HEK293 (cell line): ENCODE measurements at regions not wholly inside any gene's neighbourhood (a gene's known extent, or its start where the extent isn't known, plus 50 kb on each side); places are given as distances from the start of the nearest gene placed in this dataset.

Experiments used
- CTCF ChIA-PET: fragments of 350-600 bp; formaldehyde crosslinking; extraction: SDS; loops from one replicate; lab custom pipeline; 2021; ENCODE audit warnings: antibody characterized with exemption; lab: Yijun Ruan, JAX
- POLR2A ChIA-PET: fragments of 300-600 bp; formaldehyde crosslinking; extraction: SDS; loops from one replicate; lab custom pipeline; 2020; ENCODE audit warnings: antibody characterized with exemption, inconsistent platforms; lab: Yijun Ruan, JAX
- H3K27ac ChIP-seq: fragments of 200-500 bp; sonication (Bioruptor generic); 2 replicates; pipeline ENCODE4 v1.5.1; 2014; ENCODE audit warnings: low read depth, low read length, control low read depth, inconsistent platforms; ENCODE audit errors: extremely low read depth
- H3K36me3 ChIP-seq, 2 experiments: fragments of 200-500 bp in 1 of 2; sonication (Bioruptor generic) in 1 of 2; 1 replicate in 1 of 2; 2 replicates in 1 of 2; pipeline ENCODE4 v1.5.1; 2014 to 2017; ENCODE audit warnings: inconsistent platforms in 2 of 2, low read length in 2 of 2; ENCODE audit not compliant: control insufficient read depth in 2 of 2, insufficient read depth in 1 of 2
- H3K4me1 ChIP-seq: fragments of 200-500 bp; sonication (Bioruptor generic); 2 replicates; pipeline ENCODE4 v1.5.1; 2014; ENCODE audit warnings: mild to moderate bottlenecking, low read length, inconsistent platforms; ENCODE audit not compliant: control insufficient read depth, insufficient read depth
- H3K4me3 ChIP-seq: 2 replicates; pipeline ENCODE4 v1.5.1; 2011; ENCODE audit warnings: low read depth, mild to moderate bottlenecking, control low read depth, low read length, moderate library complexity
- H3K9me3 ChIP-seq: fragments of 200-500 bp; sonication (Bioruptor generic); 2 replicates; pipeline ENCODE4 v1.5.1; 2014; ENCODE audit warnings: low read depth, low read length, inconsistent platforms; ENCODE audit not compliant: control insufficient read depth, insufficient read depth
- HOXA7 ChIP-seq: sonication (generic); formaldehyde crosslinking; IDR thresholded peaks from 2 replicates; pipeline ENCODE4 v1.8.1; 2022; ENCODE audit warnings: missing genetic modification reagents, borderline replicate concordance
- INSM2 ChIP-seq: fragments of 450-650 bp; formaldehyde crosslinking; IDR thresholded peaks from 2 replicates; pipeline ENCODE4 v1.5.1; 2016; ENCODE audit warnings: missing biosample characterization, missing genetic modification characterization
- TRIM28 ChIP-seq: IDR thresholded peaks from 2 replicates; pipeline ENCODE4 v1.6.1; 2011; ENCODE audit warnings: low read length, control low read depth, borderline replicate concordance
- ZNF112 ChIP-seq: fragments of 450-650 bp; formaldehyde crosslinking; IDR thresholded peaks from 2 replicates; pipeline ENCODE4 v1.5.0; 2017; ENCODE audit warnings: missing biosample characterization, missing genetic modification characterization
- ZNF133 ChIP-seq: fragments of 450-650 bp; formaldehyde crosslinking; IDR thresholded peaks from 2 replicates; pipeline ENCODE4 v1.5.1; 2016; ENCODE audit warnings: missing biosample characterization, missing genetic modification characterization
- ZNF174 ChIP-seq: fragments of 450-650 bp; formaldehyde crosslinking; IDR thresholded peaks from 2 replicates; pipeline ENCODE4 v1.5.0; 2017; ENCODE audit warnings: missing biosample characterization, mild to moderate bottlenecking, missing genetic modification characterization
- ZNF175 ChIP-seq: fragments of 450-650 bp; formaldehyde crosslinking; IDR thresholded peaks from 2 replicates; pipeline ENCODE4 v1.5.1; 2016; ENCODE audit warnings: missing biosample characterization, missing genetic modification characterization
- ZNF2 ChIP-seq: fragments of 450-650 bp; formaldehyde crosslinking; IDR thresholded peaks from 2 replicates; pipeline ENCODE4 v1.5.1; 2016; ENCODE audit warnings: missing biosample characterization, missing genetic modification characterization
- ZNF311 ChIP-seq: fragments of 450-650 bp; formaldehyde crosslinking; IDR thresholded peaks from 2 replicates; pipeline ENCODE4 v1.5.1; 2017; ENCODE audit warnings: missing biosample characterization, missing genetic modification characterization, borderline replicate concordance
- ZNF335 ChIP-seq: fragments of 450-650 bp; formaldehyde crosslinking; conservative IDR thresholded peaks from 2 replicates; pipeline ENCODE4 v1.5.1; 2016; ENCODE audit warnings: missing biosample characterization, missing genetic modification characterization
- ZNF354C ChIP-seq: fragments of 450-650 bp; formaldehyde crosslinking; IDR thresholded peaks from 2 replicates; pipeline ENCODE4 v1.5.1; 2016; ENCODE audit warnings: missing biosample characterization, missing genetic modification characterization, low read depth, borderline replicate concordance
- ZNF48 ChIP-seq: fragments of 450-650 bp; formaldehyde crosslinking; IDR thresholded peaks from 2 replicates; pipeline ENCODE4 v1.5.1; 2016; ENCODE audit warnings: missing biosample characterization, missing genetic modification characterization
- ZNF529 ChIP-seq: fragments of 450-650 bp; formaldehyde crosslinking; IDR thresholded peaks from 2 replicates; pipeline ENCODE4 v1.5.1; 2017; ENCODE audit warnings: missing genetic modification characterization, missing biosample characterization; ENCODE audit not compliant: insufficient replicate concordance
- ZNF561 ChIP-seq: fragments of 450-650 bp; IDR thresholded peaks from 2 replicates; pipeline ENCODE4 v1.5.1; 2018; ENCODE audit warnings: missing biosample characterization, missing genetic modification characterization, borderline replicate concordance
- ZNF624 ChIP-seq: fragments of 450-650 bp; formaldehyde crosslinking; IDR thresholded peaks from 2 replicates; pipeline ENCODE4 v1.5.1; 2017; ENCODE audit warnings: missing biosample characterization, missing genetic modification characterization
- ZSCAN4 ChIP-seq: fragments of 450-650 bp; formaldehyde crosslinking; IDR thresholded peaks from 2 replicates; pipeline ENCODE4 v1.5.1; 2017; ENCODE audit warnings: missing biosample characterization, missing genetic modification characterization
- TF ChIP-seq, protein P1 (sequence below): fragments of 450-650 bp; formaldehyde crosslinking; IDR thresholded peaks from 2 replicates; pipeline ENCODE4 v1.5.1; 2016; ENCODE audit warnings: missing biosample characterization, missing genetic modification characterization

GRCh38 chr13:65264066-65264465, 1966.1 kb downstream of the PCDH9 start:
- TF ChIP-seq ZNF112 (tag by site-specific recombination), result no peak
- TF ChIP-seq, protein P1, sequence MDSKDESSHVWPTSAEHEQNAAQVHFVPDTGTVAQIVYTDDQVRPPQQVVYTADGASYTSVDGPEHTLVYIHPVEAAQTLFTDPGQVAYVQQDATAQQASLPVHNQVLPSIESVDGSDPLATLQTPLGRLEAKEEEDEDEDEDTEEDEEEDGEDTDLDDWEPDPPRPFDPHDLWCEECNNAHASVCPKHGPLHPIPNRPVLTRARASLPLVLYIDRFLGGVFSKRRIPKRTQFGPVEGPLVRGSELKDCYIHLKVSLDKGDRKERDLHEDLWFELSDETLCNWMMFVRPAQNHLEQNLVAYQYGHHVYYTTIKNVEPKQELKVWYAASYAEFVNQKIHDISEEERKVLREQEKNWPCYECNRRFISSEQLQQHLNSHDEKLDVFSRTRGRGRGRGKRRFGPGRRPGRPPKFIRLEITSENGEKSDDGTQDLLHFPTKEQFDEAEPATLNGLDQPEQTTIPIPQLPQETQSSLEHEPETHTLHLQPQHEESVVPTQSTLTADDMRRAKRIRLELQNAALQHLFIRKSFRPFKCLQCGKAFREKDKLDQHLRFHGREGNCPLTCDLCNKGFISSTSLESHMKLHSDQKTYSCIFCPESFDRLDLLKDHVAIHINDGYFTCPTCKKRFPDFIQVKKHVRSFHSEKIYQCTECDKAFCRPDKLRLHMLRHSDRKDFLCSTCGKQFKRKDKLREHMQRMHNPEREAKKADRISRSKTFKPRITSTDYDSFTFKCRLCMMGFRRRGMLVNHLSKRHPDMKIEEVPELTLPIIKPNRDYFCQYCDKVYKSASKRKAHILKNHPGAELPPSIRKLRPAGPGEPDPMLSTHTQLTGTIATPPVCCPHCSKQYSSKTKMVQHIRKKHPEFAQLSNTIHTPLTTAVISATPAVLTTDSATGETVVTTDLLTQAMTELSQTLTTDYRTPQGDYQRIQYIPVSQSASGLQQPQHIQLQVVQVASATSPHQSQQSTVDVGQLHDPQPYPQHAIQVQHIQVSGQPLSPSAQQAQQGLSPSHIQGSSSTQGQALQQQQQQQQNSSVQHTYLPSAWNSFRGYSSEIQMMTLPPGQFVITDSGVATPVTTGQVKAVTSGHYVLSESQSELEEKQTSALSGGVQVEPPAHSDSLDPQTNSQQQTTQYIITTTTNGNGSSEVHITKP (tag by site-specific recombination), result no peak
- TF ChIP-seq ZNF2 (tag by site-specific recombination), result no peak
- TF ChIP-seq ZNF624 (tag by site-specific recombination), result no peak
- no peak for TF ChIP-seq ZNF175
- no peak for TF ChIP-seq ZNF311 (tag by site-specific recombination)
- TF ChIP-seq ZNF561 (tag by site-specific recombination), result no peak
- no peak for TF ChIP-seq ZNF133
- TF ChIP-seq ZNF529 (tag by site-specific recombination), result no peak
- no peak for TF ChIP-seq INSM2
- TF ChIP-seq ZNF174 (tag by site-specific recombination), result no peak
- no peak for TF ChIP-seq HOXA7
- TF ChIP-seq ZNF354C (tag by site-specific recombination), result no peak
- no peak for TF ChIP-seq ZNF335 (tag by site-specific recombination)
- TF ChIP-seq ZSCAN4 (tag by site-specific recombination), result no peak
- ChIA-PET POLR2A (no interaction called here), CTCF (no interaction called here)
- Histone ChIP-seq H3K36me3 (no peaks in the 10 kb centered on the region), H3K9me3 (no peaks in the 10 kb centered on the region), H3K4me1 (no peaks in the 10 kb centered on the region), H3K27ac (no peak overlapping the region), H3K4me3 (no peak overlapping the region)

DNA sequence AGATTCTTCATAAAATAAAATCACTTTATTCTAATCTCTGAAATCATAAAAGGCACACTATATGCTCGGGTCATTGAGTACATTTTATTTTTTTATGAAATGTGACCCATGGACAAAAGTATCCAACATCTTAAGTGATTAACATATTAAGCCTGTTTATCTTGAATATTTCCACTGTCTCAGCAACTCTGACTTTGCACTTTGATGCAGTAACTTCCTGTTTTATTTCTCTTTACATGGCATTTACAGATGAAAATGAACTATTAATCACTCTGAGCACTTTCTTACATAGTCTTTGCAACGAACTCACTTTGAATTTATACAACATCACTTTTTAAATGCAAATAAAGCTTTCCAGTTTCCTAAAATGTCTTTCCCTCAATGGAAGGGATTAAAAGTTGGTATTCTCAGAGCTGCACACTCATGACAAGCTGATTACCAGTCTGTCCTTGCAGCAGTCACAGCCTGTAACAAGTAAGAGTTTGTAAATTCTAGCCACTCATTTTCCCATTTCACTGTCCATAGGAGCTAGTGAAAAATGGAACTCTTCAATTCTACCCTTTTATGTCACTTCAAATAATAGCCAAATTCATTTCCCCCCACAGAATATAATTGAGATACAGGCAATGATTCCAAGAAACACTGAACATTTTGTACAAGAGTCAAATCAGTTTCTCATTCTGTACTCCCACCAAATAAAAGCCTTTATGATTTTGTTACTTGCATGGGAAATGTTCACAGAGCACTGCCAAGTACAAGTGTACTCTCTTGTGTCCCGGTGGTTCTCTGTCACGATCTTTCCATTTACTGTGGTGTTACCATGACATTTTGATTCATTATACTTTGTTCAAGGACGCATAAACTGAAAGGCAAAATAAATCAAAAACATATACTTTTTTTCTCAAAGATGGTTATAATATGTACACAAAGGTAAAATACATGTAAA, 1968.9 kb downstream of the PCDH9 start:
- POLR2A ChIA-PET, result no interaction called here

More for the DNA sequence above, 1968.9 kb downstream of the PCDH9 start:
- H3K4me3 ChIP-seq, result no peak overlapping the region
- no peaks in the 10 kb centered on the region for H3K4me1 ChIP-seq
- no peaks in the 10 kb centered on the region for H3K36me3 ChIP-seq
- H3K9me3 ChIP-seq, result no peaks in the 10 kb centered on the region
- peak; percentile 45; the same call in 1 of the 2 replicates for TF ChIP-seq TRIM28
- no peak for TF ChIP-seq ZNF48 (tag by site-specific recombination)
- no peak overlapping the region for H3K27ac ChIP-seq
- CTCF ChIA-PET, result no interaction called here
